ENCODE measurements at regions not wholly inside any gene's neighbourhood (a gene's known extent, or its start where the extent isn't known, plus 50 kb on each side); places are given as distances from the start of the nearest gene placed in this dataset.

DNA sequence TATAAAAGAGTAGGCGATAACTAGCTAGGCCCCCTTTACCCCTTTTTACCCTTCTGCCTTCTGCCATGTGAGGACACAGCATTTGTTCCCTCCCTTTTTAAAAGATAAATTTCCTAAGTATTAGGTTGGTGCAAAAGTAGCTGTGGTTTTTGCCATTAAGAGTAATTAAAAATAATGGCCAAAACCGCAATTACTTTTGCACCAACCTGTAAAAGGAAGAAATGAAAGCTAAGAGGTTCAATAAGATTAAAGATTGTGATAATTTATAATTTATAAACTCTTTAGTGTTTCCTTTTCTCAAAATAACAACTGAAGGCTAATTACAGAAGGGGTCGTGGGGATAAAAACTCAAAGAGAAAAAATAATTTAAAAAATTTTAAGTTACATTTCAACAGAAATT is 283.5 kb upstream of the PDZRN3 start:
- Histone ChIP-seq H3K27ac (no peak overlapping the region), H3K4me1 (replicated peaks in 1 of 2) (no peaks in the 10 kb centered on the region), H3K4me3 (no peak overlapping the region)
- 22 to 100% (median 81%) methylated on average over 1 to 3 of the region's 3 CpGs for WGBS, 10 experiments
- no peak for ATAC-seq (replicated peaks in 6 of 8)
- in situ Hi-C loops (cut with MboI; ENCODE audit: low pct_unique_long_range_greater_than_20kb in 2 of 9, low sequenced_read_pairs in 9 of 9, unreplicated experiment in 9 of 9): no loop called here

DNA sequence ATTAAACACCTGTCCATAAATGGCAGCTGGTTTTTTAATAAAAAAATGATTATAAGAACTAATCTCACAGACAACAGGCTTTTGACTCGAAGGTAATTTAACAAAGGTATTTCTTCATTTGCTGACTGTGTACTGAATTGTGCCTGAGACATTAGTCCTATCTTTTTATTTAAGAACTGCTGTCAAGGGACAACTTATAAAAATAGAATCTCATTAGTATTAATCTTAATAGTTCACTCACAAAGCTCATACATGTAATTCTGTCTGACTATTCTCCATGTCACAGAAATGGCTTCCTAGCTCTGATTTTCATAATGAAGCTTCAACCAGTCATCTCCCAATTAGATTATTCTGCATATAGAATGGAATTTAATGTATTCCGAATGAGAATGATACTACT is 276.9 kb upstream of the PDZRN3 start:
- no peak for ATAC-seq (replicated peaks in 6 of 8)
- in situ Hi-C loops (cut with MboI; ENCODE audit: low pct_unique_long_range_greater_than_20kb in 2 of 9, low sequenced_read_pairs in 9 of 9, unreplicated experiment in 9 of 9): no loop called here
- 0 to 100% (median 73%) methylated on average over 1 to 2 of the region's 2 CpGs for WGBS, 10 experiments
- no peak overlapping the region for H3K4me3 ChIP-seq
- no peak overlapping the region for H3K27ac ChIP-seq
- no peaks in the 10 kb centered on the region for H3K4me1 ChIP-seq (replicated peaks in 1 of 2)

DNA sequence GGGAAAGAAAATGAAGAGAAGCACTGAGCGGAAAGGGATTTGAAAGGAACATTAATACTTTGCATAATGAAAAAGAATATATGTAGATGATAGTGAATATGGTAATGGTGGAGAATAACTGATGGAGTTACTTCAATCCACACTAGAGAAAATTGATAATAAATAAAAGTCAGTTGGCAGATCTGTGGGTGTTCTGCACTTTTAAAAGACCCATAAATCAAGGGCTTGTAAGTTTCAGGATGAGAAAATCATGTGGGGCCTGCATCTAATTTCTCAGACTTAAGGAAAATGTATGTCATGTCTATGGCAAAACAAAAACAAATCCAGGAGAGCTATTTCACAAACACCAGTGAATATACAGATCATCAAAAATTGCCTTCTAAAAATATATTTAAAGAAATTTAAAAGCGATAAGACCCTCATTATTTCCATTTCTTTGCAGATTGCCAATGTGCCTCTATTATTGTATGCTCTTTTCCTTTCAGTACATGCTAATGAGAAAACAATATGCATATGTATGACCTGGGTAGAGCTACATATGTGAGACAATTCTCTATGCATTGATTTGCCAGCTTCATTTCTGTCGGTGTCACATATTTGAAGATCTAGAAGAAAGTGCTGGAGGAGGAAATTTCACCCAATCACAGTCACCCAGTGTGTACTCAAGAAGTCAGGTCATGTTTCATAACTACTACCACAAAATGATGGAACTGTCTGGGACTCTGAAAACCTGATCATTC is 269.9 kb upstream of the PDZRN3 start:
- peaks cover 0 to 10% of the 10 kb centered on the region in 2 donors for H3K4me1 ChIP-seq (replicated peaks in 1 of 2)
- peak in 6 of 8 experiments; percentile 16 to 56 (median 37) for ATAC-seq (replicated peaks in 6 of 8)
- H3K4me3 ChIP-seq: no peak overlapping the region
- no peak overlapping the region for H3K27ac ChIP-seq
- 21 to 92% (median 68%) methylated on average over 1 to 3 of the region's 3 CpGs for WGBS, 10 experiments
- in situ Hi-C loops (cut with MboI; ENCODE audit: low pct_unique_long_range_greater_than_20kb in 2 of 9, low sequenced_read_pairs in 9 of 9, unreplicated experiment in 9 of 9): loop anchor here in 1 of 9 experiments (25.0 kb wide), 1 partner anchor 1093 kb away; no protein-coding TSS in a partner anchor

DNA sequence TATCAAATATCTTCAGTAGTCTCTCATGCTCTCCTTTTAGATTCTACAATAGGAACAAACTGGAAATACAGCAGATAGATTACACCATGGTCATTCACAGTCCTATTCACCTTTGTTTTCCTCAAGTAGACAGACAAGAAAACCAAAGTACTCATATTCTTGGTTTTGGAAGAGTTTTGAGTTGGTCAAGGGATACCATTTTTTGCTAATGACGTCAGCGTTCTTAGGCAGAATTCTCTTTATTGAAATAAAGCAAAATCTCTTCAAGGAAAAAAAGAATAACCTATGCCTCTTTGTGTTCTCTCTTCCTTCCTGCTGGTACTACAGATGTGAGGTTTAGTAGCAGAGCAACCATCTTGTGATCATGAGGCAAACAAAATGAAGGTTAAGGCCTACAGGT is 268.3 kb upstream of the PDZRN3 start:
- no peak for ATAC-seq (replicated peaks in 6 of 8)

DNA sequence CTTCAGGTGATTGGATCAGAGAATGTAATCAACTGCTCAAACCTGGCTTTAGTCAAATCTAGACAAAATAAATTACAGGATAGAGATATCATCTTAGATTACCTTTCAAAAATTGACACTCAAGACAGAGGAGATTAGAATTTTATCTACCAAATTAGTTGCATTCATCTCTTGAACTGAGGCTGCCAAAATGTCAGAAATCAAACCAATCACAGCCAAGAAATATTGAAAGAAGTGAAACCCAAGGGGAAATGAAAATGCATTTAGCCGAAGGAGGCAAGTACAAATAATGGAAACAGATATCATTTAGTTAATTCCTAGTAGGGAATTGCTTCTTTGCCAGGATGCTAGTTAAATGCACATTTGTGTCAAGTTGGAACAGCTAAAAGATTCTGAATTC is 261.1 kb upstream of the PDZRN3 start:
- in situ Hi-C loops (cut with MboI; ENCODE audit: low pct_unique_long_range_greater_than_20kb in 2 of 9, low sequenced_read_pairs in 9 of 9, unreplicated experiment in 9 of 9): loop anchor here in 1 of 9 experiments (25.0 kb wide), 1 partner anchor 1101 kb away; no protein-coding TSS in a partner anchor
- 0 to 91% (median 33%) methylated on average over 1 of the region's 1 CpG; no CpG with 5 or more reads in 3 of the 10 experiments for WGBS, 10 experiments
- peaks cover 0 to 9% of the 10 kb centered on the region in 2 donors for H3K4me1 ChIP-seq (replicated peaks in 1 of 2)
- H3K27ac ChIP-seq: no peak overlapping the region
- no peak overlapping the region for H3K4me3 ChIP-seq
- ATAC-seq (replicated peaks in 6 of 8): no peak

More for the DNA sequence above, 268.3 kb upstream of the PDZRN3 start:
- no peak overlapping the region for H3K4me3 ChIP-seq
- in situ Hi-C loops (cut with MboI; ENCODE audit: low pct_unique_long_range_greater_than_20kb in 2 of 9, low sequenced_read_pairs in 9 of 9, unreplicated experiment in 9 of 9): loop anchor here in 1 of 9 experiments (25.0 kb wide), 1 partner anchor 1094 kb away; no protein-coding TSS in a partner anchor
- peaks cover 0 to 15% of the 10 kb centered on the region in 2 donors for H3K4me1 ChIP-seq (replicated peaks in 1 of 2)
- no peak overlapping the region for H3K27ac ChIP-seq
- WGBS, 10 experiments: 40 to 100% (median 94%) methylated on average over 2 of the region's 2 CpGs; no CpG with 5 or more reads in 2 of the 10 experiments

DNA sequence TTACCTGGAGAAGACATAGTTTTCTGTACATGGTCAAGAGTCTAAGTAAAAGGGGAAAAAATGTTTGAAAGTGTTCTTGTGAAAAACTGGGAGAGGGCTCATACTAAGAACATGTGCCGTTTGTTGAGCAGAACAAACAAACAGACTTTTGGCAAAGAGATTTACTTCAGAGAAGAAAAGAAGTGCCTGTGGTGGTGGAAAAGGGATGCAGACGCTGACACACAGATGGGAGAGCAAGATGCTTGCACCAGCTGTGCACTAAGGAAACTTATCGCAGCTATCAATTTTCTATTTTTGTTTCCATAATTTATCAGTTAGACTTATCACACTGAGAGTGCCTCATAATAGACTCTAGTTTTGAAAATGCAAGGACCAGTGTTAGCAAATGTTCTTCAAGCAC is 259.6 kb upstream of the PDZRN3 start:
- Histone ChIP-seq H3K4me1 (replicated peaks in 1 of 2) (peaks cover 0 to 9% of the 10 kb centered on the region in 2 donors), H3K4me3 (no peak overlapping the region), H3K27ac (no peak overlapping the region)
- WGBS, 10 experiments: 0 to 100% (median 88%) methylated on average over 1 to 3 of the region's 3 CpGs; no CpG with 5 or more reads in 3 of the 10 experiments
- in situ Hi-C loops (cut with MboI; ENCODE audit: low pct_unique_long_range_greater_than_20kb in 2 of 9, low sequenced_read_pairs in 9 of 9, unreplicated experiment in 9 of 9): loop anchor here in 1 of 9 experiments (25.0 kb wide), 1 partner anchor 1103 kb away; no protein-coding TSS in a partner anchor
- peak in 1 of 8 experiments; percentile 20 for ATAC-seq (replicated peaks in 6 of 8)

DNA sequence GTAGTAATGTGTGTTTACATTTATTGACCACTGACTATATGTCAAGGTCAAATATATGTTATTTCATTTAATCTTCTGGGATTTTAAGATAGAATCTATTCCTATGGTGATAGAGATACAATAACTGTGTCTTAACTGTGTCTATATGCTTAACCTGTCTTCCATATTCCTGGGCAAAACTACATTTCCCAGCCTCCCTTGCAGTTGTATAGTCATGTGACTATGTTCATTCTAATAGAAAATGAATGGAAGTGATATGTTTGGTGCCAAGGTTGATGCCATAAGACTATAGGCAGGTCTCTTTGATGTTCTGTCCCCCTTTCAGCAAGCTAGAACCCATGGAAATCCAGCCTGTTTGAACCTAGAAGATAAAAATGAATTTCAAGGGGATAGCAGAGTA is 258.8 kb upstream of the PDZRN3 start:
- in situ Hi-C loops (cut with MboI; ENCODE audit: low pct_unique_long_range_greater_than_20kb in 2 of 9, low sequenced_read_pairs in 9 of 9, unreplicated experiment in 9 of 9): loop anchor here in 1 of 9 experiments (25.0 kb wide), 1 partner anchor 1104 kb away; no protein-coding TSS in a partner anchor
- H3K4me1 ChIP-seq (replicated peaks in 1 of 2): peaks cover 0 to 8% of the 10 kb centered on the region in 2 donors
- ATAC-seq (replicated peaks in 6 of 8): no peak

DNA sequence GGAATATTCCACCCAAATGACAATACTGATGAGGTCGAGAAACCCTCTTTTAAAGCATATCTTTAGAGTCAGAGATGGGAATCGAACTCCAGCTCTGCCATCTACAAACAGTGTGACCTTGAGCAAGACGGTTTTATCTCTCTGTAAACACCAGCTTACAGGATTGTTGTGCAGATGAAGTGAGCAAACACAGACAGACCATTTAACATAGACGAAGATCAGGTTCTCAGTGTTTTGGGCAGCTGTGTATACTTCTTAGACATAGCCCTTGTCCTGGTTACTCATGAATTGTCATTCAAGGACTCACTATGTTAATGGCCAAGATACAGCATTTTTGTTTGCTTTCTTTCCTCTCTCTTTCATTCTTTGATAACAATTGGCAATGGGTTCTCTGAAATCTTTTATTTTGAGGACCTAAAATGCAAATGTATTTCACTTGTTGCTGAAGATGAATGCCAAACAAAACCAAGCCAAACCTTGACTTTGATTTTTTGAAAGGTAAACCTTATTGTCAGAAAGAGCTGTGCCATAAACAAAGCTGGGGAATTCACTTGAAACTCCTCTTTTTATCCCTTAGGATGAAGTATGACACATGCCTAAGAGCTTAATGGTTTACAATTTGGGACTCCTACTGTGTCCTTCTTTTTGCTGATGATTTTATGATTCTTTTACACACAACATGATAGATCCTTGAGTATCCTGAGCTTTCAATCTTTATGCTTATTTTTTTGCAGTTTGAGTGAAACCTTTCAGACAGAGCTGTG is 250.0 kb upstream of the PDZRN3 start:
- Histone ChIP-seq H3K4me3 (no peak overlapping the region), H3K27ac (no peak overlapping the region), H3K4me1 (replicated peaks in 1 of 2) (peaks cover 0 to 2% of the 10 kb centered on the region in 2 donors)
- 4 to 83% (median 42%) methylated on average over 2 to 4 of the region's 4 CpGs; no CpG with 5 or more reads in 1 of the 10 experiments for WGBS, 10 experiments
- peak in 5 of 8 experiments; percentile 62 to 98 (median 80) for ATAC-seq (replicated peaks in 6 of 8)
- in situ Hi-C loops (cut with MboI; ENCODE audit: low pct_unique_long_range_greater_than_20kb in 2 of 9, low sequenced_read_pairs in 9 of 9, unreplicated experiment in 9 of 9): loop anchor here in 4 of 9 experiments (25.0 kb wide), 3 partner anchors 763 to 1288 kb away; no protein-coding TSS in a partner anchor

More for the DNA sequence above, 258.8 kb upstream of the PDZRN3 start:
- H3K4me3 ChIP-seq: no peak overlapping the region
- H3K27ac ChIP-seq: no peak overlapping the region

DNA sequence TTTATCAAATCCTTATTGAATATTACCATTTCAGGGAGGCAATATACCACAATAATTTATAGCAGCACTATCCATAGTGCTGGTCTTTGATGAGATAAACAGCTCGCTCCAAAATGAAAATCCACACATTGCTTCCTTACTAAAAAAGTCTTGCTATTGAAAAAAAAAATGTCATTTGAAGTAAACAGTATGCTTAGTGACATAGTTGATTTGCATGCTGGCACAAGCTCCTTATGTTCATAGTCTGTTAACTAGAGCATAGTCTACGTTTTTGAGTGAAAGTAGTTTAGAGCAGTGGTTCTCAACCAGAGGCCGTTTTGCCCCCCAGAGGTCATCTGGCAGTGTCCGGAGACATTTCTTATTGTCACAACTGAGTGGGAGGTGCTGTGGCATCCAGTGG is 249.4 kb upstream of the PDZRN3 start:
- in situ Hi-C loops (cut with MboI; ENCODE audit: low pct_unique_long_range_greater_than_20kb in 2 of 9, low sequenced_read_pairs in 9 of 9, unreplicated experiment in 9 of 9): loop anchor here in 3 of 9 experiments (25.0 kb wide), 2 partner anchors 763 to 1288 kb away; no protein-coding TSS in a partner anchor
- no peak overlapping the region for H3K27ac ChIP-seq
- H3K4me1 ChIP-seq (replicated peaks in 1 of 2): peaks cover 0 to 2% of the 10 kb centered on the region in 2 donors
- no peak overlapping the region for H3K4me3 ChIP-seq
- WGBS, 10 experiments: 39 to 89% (median 63%) methylated on average over 1 to 4 of the region's 4 CpGs
- no peak for ATAC-seq (replicated peaks in 6 of 8)

DNA sequence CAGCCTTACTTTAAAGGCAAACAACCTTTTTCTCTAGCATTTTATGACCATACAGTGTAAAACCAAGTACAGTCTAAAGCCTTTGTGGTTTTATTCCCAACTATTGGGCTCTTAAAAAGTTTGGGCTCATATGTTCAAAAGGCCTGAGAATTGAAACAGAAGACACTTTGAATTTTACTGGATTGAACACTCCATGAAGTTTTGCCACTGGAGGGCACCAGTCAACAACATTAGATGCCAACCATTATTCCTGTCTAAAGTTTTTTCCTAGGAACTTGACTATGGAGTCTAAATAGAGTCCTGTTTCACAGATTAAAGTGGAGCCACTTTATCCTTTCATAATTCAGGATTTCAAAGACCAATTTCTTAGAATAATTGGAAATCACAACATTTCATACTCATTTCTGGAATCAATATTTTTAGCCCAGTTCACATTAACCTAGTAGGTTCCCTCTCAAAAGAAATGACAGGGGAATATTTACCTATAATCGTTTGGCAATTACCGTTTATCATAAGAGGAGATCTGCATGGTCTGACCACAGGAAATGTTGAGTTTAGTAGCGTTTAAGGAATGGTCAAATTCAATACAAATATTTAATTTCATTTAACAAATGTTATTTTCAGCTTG is 244.1 kb upstream of the PDZRN3 start:
- H3K27ac ChIP-seq: no peak overlapping the region
- in situ Hi-C loops (cut with MboI; ENCODE audit: low pct_unique_long_range_greater_than_20kb in 2 of 9, low sequenced_read_pairs in 9 of 9, unreplicated experiment in 9 of 9): loop anchor here in 3 of 9 experiments (25.0 kb wide), 2 partner anchors 768 to 1293 kb away; no protein-coding TSS in a partner anchor
- peak in 5 of 8 experiments; percentile 43 to 76 (median 59) for ATAC-seq (replicated peaks in 6 of 8)
- H3K4me1 ChIP-seq (replicated peaks in 1 of 2): no peaks in the 10 kb centered on the region
- WGBS, 10 experiments: 27 to 96% (median 57%) methylated on average over 2 to 3 of the region's 3 CpGs; no CpG with 5 or more reads in 1 of the 10 experiments
- no peak overlapping the region for H3K4me3 ChIP-seq

DNA sequence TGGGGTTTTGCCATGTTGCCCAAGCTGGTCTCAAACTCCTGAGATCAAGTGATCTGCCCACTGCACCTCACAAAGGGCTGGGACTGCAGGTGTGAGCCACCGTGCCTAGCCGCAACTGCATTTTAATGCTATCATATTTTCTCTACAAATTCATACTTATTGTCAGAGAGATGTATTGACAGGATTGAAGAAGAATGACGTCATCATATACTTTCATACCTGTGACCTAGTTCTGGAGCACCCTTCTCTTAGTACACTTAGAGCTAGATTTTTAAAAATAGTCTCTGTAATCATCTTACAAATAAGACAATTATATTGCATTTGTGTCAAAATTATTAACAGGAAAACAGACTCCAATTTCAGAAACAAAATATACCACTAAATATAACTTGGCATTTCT is 242.8 kb upstream of the PDZRN3 start:
- H3K27ac ChIP-seq: no peak overlapping the region
- no peak for ATAC-seq (replicated peaks in 6 of 8)
- 0 to 100% (median 50%) methylated on average over 1 to 2 of the region's 3 CpGs; no CpG with 5 or more reads in 1 of the 10 experiments for WGBS, 10 experiments
- in situ Hi-C loops (cut with MboI; ENCODE audit: low pct_unique_long_range_greater_than_20kb in 2 of 9, low sequenced_read_pairs in 9 of 9, unreplicated experiment in 9 of 9): loop anchor here in 3 of 9 experiments (25.0 kb wide), 2 partner anchors 770 to 1295 kb away; no protein-coding TSS in a partner anchor
- no peak overlapping the region for H3K4me3 ChIP-seq
- no peaks in the 10 kb centered on the region for H3K4me1 ChIP-seq (replicated peaks in 1 of 2)

DNA sequence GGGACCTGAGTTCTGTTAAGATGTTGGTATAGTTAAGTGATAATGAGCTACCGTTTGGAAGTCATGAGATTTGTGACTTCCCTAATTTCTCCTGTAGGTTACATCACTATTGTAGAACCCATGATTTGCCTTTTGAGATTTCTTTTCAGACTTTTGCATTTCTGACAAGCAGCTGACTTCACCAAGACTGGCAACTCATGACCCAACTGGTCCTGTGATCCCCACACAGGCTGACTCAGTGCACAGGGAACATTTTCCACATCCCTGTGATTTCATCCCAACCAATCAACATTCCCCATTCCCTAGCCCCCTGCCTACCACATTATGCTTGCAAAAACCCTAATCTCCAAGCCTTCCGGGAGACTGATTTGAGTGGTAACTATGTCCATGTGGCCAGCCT is 242.1 kb upstream of the PDZRN3 start:
- Histone ChIP-seq H3K4me1 (replicated peaks in 1 of 2) (no peaks in the 10 kb centered on the region), H3K4me3 (no peak overlapping the region), H3K27ac (no peak overlapping the region)
- in situ Hi-C loops (cut with MboI; ENCODE audit: low pct_unique_long_range_greater_than_20kb in 2 of 9, low sequenced_read_pairs in 9 of 9, unreplicated experiment in 9 of 9): loop anchor here in 3 of 9 experiments (25.0 kb wide), 2 partner anchors 770 to 1295 kb away; no protein-coding TSS in a partner anchor
- ATAC-seq (replicated peaks in 6 of 8): peak in 1 of 8 experiments; percentile 20
- WGBS, 10 experiments: 69 to 100% (median 80%) methylated on average over 1 to 2 of the region's 2 CpGs; no CpG with 5 or more reads in 1 of the 10 experiments
